ENCODE measurements at regions not wholly inside any gene's neighbourhood (a gene's known extent, or its start where the extent isn't known, plus 50 kb on each side); places are given as distances from the start of the nearest gene placed in this dataset.

- TF ChIP-seq ETV5 (CRISPR knock-in tag; IDR thresholded peaks at IDR 0.05; ENCODE audit: borderline replicate concordance), result no peak
- TF ChIP-seq ZBTB43 (CRISPR knock-in tag; conservative IDR thresholded peaks at IDR 0.05), result 0 out of 2 replicates have a peak, but pooled peaks have one; percentile 40
- TF ChIP-seq NFIC (IDR thresholded peaks at IDR 0.05; ENCODE audit: low read length), result no peak
- no peak for TF ChIP-seq DMAP1 (CRISPR knock-in tag; IDR thresholded peaks at IDR 0.05)
- no peak for TF ChIP-seq ZNF589 (CRISPR knock-in tag; conservative IDR thresholded peaks at IDR 0.05)
- no peak for TF ChIP-seq SNAI1 (CRISPR knock-in tag; IDR thresholded peaks at IDR 0.05; ENCODE audit: borderline replicate concordance)
- no peak for TF ChIP-seq NFATC3 (CRISPR knock-in tag; IDR thresholded peaks at IDR 0.05)
- no peak for TF ChIP-seq ZMAT3 (CRISPR knock-in tag; conservative IDR thresholded peaks at IDR 0.05)
- no peak for TF ChIP-seq ZNF749 (CRISPR knock-in tag; IDR thresholded peaks at IDR 0.05; ENCODE audit: borderline replicate concordance)
- TF ChIP-seq ZSCAN29 (CRISPR knock-in tag; conservative IDR thresholded peaks at IDR 0.05), result no peak
- no peak for TF ChIP-seq CENPT (CRISPR knock-in tag; IDR thresholded peaks at IDR 0.05; ENCODE audit: low read depth)
- no peak for TF ChIP-seq LRRFIP1 (CRISPR knock-in tag; conservative IDR thresholded peaks at IDR 0.05)
- no peak for TF ChIP-seq FOXK1 (CRISPR knock-in tag; IDR thresholded peaks at IDR 0.05; ENCODE audit: borderline replicate concordance, low read depth)
- no peak for TF ChIP-seq GATA4 (IDR thresholded peaks at IDR 0.05; ENCODE audit: borderline replicate concordance, low read depth)
- TF ChIP-seq ZBTB37 (CRISPR knock-in tag; IDR thresholded peaks at IDR 0.05), result no peak
- no peak for TF ChIP-seq PBX2 (CRISPR knock-in tag; IDR thresholded peaks at IDR 0.05)
- 0 out of 2 replicates have a peak, but pooled peaks have one; percentile 25 for TF ChIP-seq TFE3 (CRISPR knock-in tag; IDR thresholded peaks at IDR 0.05)
- TF ChIP-seq SKI (IDR thresholded peaks at IDR 0.05; ENCODE audit: partially characterized antibody), result no peak
- TF ChIP-seq GMEB1 (CRISPR knock-in tag; IDR thresholded peaks at IDR 0.05; ENCODE audit: borderline replicate concordance), result no peak
- TF ChIP-seq GZF1 (CRISPR knock-in tag; IDR thresholded peaks at IDR 0.05), result no peak
- TF ChIP-seq HNRNPL (IDR thresholded peaks at IDR 0.05; ENCODE audit: low read depth, low read length), result no peak
Observed at GRCh38 chr1:234970731-234971476, 157.7 kb downstream of the TOMM20 start (continued).
